GM12878 (cell line): ENCODE measurements at regions not wholly inside any gene's neighbourhood (a gene's known extent, or its start where the extent isn't known, plus 50 kb on each side); places are given as distances from the start of the nearest gene placed in this dataset.

Source experiments
- ATAC-seq: fragments of 200-7000 bp; cut with Tn5 transposase; 3 replicates; pipeline ENCODE4 v1.9.1; 2020; ENCODE audit warnings: mild to moderate bottlenecking, moderate library complexity
- BruUV-seq: library from RNA; stranded (reverse); fragments of 400-500 nt; replicated peaks from 2 replicates; lab custom pipeline; 2021; lab: Mats Ljungman, UMichigan
- CTCF ChIA-PET: fragments of 300-600 bp; sonication (Branson Sonifier 250); formaldehyde crosslinking; extraction: SDS; loops from one replicate; lab custom pipeline; 2021; ENCODE audit warnings: inconsistent platforms; lab: Yijun Ruan, JAX
- POLR2A ChIA-PET: fragments of 350-600 bp; formaldehyde crosslinking; extraction: SDS; loops from one replicate; lab custom pipeline; 2021; ENCODE audit warnings: inconsistent platforms; lab: Charles Lee
- RAD21 ChIA-PET: fragments of 300-600 bp; sonication (Branson Sonifier 250); formaldehyde crosslinking; loops from one replicate; lab custom pipeline; 2023; ENCODE audit warnings: antibody characterized with exemption; ENCODE audit not compliant: unreplicated experiment; lab: Charles Lee
- SMC1A ChIA-PET: fragments of 300-600 bp; sonication (Branson Sonifier 250); formaldehyde crosslinking; loops from one replicate; lab custom pipeline; 2023; ENCODE audit not compliant: unreplicated experiment, uncharacterized antibody; lab: Charles Lee
- DNase-seq: peaks from one replicate; pipeline ENCODE4 v3.0.0-alpha.2; 2011; ENCODE audit warnings: low read depth, low spot score
- FAIRE-seq: peaks from 3 replicates; lab custom pipeline; 2011; peaks lifted over from hg19 to GRCh38; lab: Jason Lieb, UNC
- H2AFZ ChIP-seq: 2 replicates; pipeline ENCODE4 v1.6.0; 2011; ENCODE audit warnings: low read depth, low read length, control low read depth; ENCODE audit not compliant: control insufficient read depth
- H3K27ac ChIP-seq: 2 replicates; pipeline ENCODE4 v1.5.1; 2011; ENCODE audit warnings: control low read depth; ENCODE audit not compliant: control insufficient read depth, insufficient read depth
- H3K27me3 ChIP-seq, 2 experiments: replicated peaks in 1 of 2; 2 replicates each; pipeline versions ENCODE4 v1.6.0 to v1.6.1; 2011; ENCODE audit warnings: low read length in 1 of 2; ENCODE audit not compliant: control insufficient read depth in 2 of 2, insufficient read depth in 2 of 2
- H3K36me3 ChIP-seq, 2 experiments: 2 replicates each; pipeline ENCODE4 v1.5.1; 2011; ENCODE audit warnings: low read length in 1 of 2; ENCODE audit not compliant: control insufficient read depth in 2 of 2, insufficient read depth in 2 of 2
- H3K4me1 ChIP-seq: 2 replicates; pipeline ENCODE4 v1.6.1; 2011; ENCODE audit warnings: mild to moderate bottlenecking, low read length, moderate library complexity, mixed read lengths; ENCODE audit not compliant: control insufficient read depth, insufficient read depth
- H3K4me2 ChIP-seq: 2 replicates; pipeline ENCODE4 v1.6.0; 2011; ENCODE audit warnings: control low read depth; ENCODE audit not compliant: control insufficient read depth, insufficient read depth
- H3K4me3 ChIP-seq: fragments of 200-600 bp; sonication (generic); 2 replicates; pipeline ENCODE4 v1.5.1; 2016
- H3K79me2 ChIP-seq: 2 replicates; pipeline ENCODE4 v1.6.0; 2011; ENCODE audit warnings: low read length; ENCODE audit not compliant: control insufficient read depth, insufficient read depth
- H3K9ac ChIP-seq: 2 replicates; pipeline ENCODE4 v1.8.0; 2011; ENCODE audit warnings: low read length, control low read depth, mixed read lengths; ENCODE audit not compliant: control insufficient read depth, insufficient read depth
- H3K9me3 ChIP-seq: replicated peaks from 3 replicates; pipeline ENCODE4 v1.5.1; 2011; ENCODE audit warnings: mild to moderate bottlenecking, low read length; ENCODE audit not compliant: control insufficient read depth, insufficient read depth
- H4K20me1 ChIP-seq: 2 replicates; pipeline ENCODE4 v1.6.0; 2011; ENCODE audit not compliant: control insufficient read depth, insufficient read depth
- ATF7 ChIP-seq: fragments of 450-650 bp; IDR thresholded peaks from 2 replicates; pipeline ENCODE4 v1.6.1; 2016; ENCODE audit warnings: low read depth, mild to moderate bottlenecking
- BMI1 ChIP-seq: fragments of 450-650 bp; IDR thresholded peaks from 2 replicates; pipeline ENCODE4 v1.6.1; 2016; ENCODE audit warnings: mild to moderate bottlenecking, moderate library complexity, borderline replicate concordance
- CBFB ChIP-seq: IDR thresholded peaks from 2 replicates; pipeline ENCODE4 v1.6.1; 2016; ENCODE audit warnings: antibody characterized with exemption, low read depth
- CREB1 ChIP-seq: IDR thresholded peaks from 2 replicates; pipeline ENCODE4 v1.6.1; 2012; ENCODE audit warnings: low read depth, mild to moderate bottlenecking, inconsistent platforms
- HCFC1 ChIP-seq: fragments of 150-350 bp; IDR thresholded peaks from 2 replicates; pipeline ENCODE4 v1.6.1; 2014; ENCODE audit warnings: low read length
- JUNB ChIP-seq: IDR thresholded peaks from 2 replicates; pipeline ENCODE4 v1.6.1; 2016; ENCODE audit warnings: antibody characterized with exemption, mild to moderate bottlenecking
- NFXL1 ChIP-seq: fragments of 450-650 bp; IDR thresholded peaks from 2 replicates; pipeline ENCODE4 v1.6.1; 2017; ENCODE audit warnings: antibody characterized with exemption, mild to moderate bottlenecking, borderline replicate concordance
- NR2F1 ChIP-seq: fragments of 450-650 bp; conservative IDR thresholded peaks from 2 replicates; pipeline ENCODE4 v1.6.1; 2017; ENCODE audit warnings: mild to moderate bottlenecking
- POLR2AphosphoS5 ChIP-seq: IDR thresholded peaks from 2 replicates; pipeline ENCODE4 v1.6.1; 2011; ENCODE audit warnings: mild to moderate bottlenecking, low read length, inconsistent platforms
- POU2F2 ChIP-seq: IDR thresholded peaks from 3 replicates; pipeline ENCODE4 v1.6.1; 2011; ENCODE audit warnings: low read depth, mild to moderate bottlenecking, low read length, borderline replicate concordance
- RB1 ChIP-seq: fragments of 450-650 bp; formaldehyde crosslinking; IDR thresholded peaks from 2 replicates; pipeline ENCODE4 v1.6.1; 2017; ENCODE audit warnings: mild to moderate bottlenecking, borderline replicate concordance
- REST ChIP-seq: IDR thresholded peaks from 2 replicates; pipeline ENCODE4 v1.6.1; 2012; ENCODE audit warnings: mild to moderate bottlenecking, low read depth, low read length
- SMARCA5 ChIP-seq: fragments of 450-650 bp; IDR thresholded peaks from 2 replicates; pipeline ENCODE4 v1.6.1; 2017; ENCODE audit warnings: mild to moderate bottlenecking
- SP1 ChIP-seq: IDR thresholded peaks from one replicate; pipeline ENCODE4 v1.6.1; 2011; ENCODE audit warnings: low read depth, low read length
- WRNIP1 ChIP-seq: IDR thresholded peaks from 2 replicates; pipeline ENCODE4 v1.6.1; 2011; ENCODE audit warnings: low read depth, low read length, improper control_type of control experiment, borderline replicate concordance
- YBX1 ChIP-seq: fragments of 450-650 bp; IDR thresholded peaks from 2 replicates; pipeline ENCODE4 v1.6.1; 2016; ENCODE audit warnings: antibody characterized with exemption
- ZBED1 ChIP-seq: IDR thresholded peaks from 2 replicates; pipeline ENCODE4 v1.6.1; 2016; ENCODE audit warnings: borderline replicate concordance
- ZBTB33 ChIP-seq: fragments of 450-650 bp; IDR thresholded peaks from 2 replicates; pipeline ENCODE4 v1.6.1; 2017; ENCODE audit warnings: mild to moderate bottlenecking
- WGBS: methylation state at CpG from one replicate; pipeline ENCODE4 v1.1.6; 2016; ENCODE audit warnings: low lambda C conversion rate; ENCODE audit not compliant: insufficient replicate concordance, insufficient coverage; ENCODE audit errors: missing lambda C conversion rate; 5-methylcytosine and 5-hydroxymethylcytosine counted together
- in situ Hi-C: fragments of 300-500 bp; cut with MboI; formaldehyde crosslinking; loops from 9 replicates; pipeline ENCODE4 v1.14.3; 2018; ENCODE audit warnings: mixed read lengths
- intact Hi-C: fragments of 100-400 bp; cut with micrococcal nuclease; formaldehyde crosslinking; loops from one replicate; pipeline ENCODE4 v1.14.2; 2022; ENCODE audit not compliant: unreplicated experiment
- TF ChIP-seq, protein P1 (sequence below): IDR thresholded peaks from 2 replicates; pipeline ENCODE4 v1.6.1; 2012; ENCODE audit warnings: low read depth, low read length, improper control_type of control experiment

DNA sequence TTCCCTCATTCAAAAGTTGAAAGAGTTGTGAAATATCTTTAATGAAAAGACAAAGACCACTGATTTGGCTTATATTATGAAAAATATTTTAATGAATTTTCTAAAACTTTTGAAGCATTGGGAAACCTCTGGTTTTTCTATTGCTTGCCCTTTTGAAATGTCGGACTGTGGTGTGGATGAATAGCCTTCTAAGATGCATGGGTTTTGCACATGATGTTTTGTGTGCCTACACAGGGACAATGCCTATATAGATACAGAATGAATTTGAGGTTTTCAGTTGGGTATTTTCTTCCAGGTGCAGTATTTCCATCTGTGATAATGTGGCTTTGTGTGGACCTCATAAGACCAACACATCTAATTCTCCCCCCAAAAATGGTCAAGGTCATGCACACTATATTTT is 1437.9 kb downstream of the REEP3 start:
- Histone ChIP-seq H3K27me3 (no peaks in the 10 kb centered on the region), H3K4me3 (no peak overlapping the region), H3K4me1 (no peaks in the 10 kb centered on the region), H3K4me2 (no peak overlapping the region), H3K36me3 (no peaks in the 10 kb centered on the region), H3K9me3 (no peaks in the 10 kb centered on the region)
- no peak for ATAC-seq
- ChIA-PET CTCF (no interaction called here), POLR2A (no interaction called here)
- BruUV-seq, result no TSS peak
- FAIRE-seq, result no peak
- TF ChIP-seq CBFB (no peak), SMARCA5 (no peak), WRNIP1 (no peak), ZBTB33 (no peak), CREB1 (no peak), REST (no peak), RB1 (no peak), SP1 (no peak), NFXL1 (no peak), ZBED1 (no peak), HCFC1 (no peak), BMI1 (no peak), POLR2AphosphoS5 (no peak), POU2F2 (no peak), JUNB (no peak), ATF7 (no peak), YBX1 (no peak), NR2F1 (no peak)
- TF ChIP-seq, protein P1, sequence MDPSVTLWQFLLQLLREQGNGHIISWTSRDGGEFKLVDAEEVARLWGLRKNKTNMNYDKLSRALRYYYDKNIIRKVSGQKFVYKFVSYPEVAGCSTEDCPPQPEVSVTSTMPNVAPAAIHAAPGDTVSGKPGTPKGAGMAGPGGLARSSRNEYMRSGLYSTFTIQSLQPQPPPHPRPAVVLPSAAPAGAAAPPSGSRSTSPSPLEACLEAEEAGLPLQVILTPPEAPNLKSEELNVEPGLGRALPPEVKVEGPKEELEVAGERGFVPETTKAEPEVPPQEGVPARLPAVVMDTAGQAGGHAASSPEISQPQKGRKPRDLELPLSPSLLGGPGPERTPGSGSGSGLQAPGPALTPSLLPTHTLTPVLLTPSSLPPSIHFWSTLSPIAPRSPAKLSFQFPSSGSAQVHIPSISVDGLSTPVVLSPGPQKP, result no peak
- TF ChIP-seq, all 136 proteins: peak for 0
- RAD21 ChIA-PET, result no interaction called here
- intact Hi-C loops, result no loop called here
- no peak overlapping the region for H3K27ac ChIP-seq
- 5% methylated on average over 1 of the region's 1 CpG for WGBS
- no peaks in the 10 kb centered on the region for H4K20me1 ChIP-seq
- no peak for DNase-seq
- H3K9ac ChIP-seq, result no peak overlapping the region
- H3K79me2 ChIP-seq, result no peaks in the 10 kb centered on the region
- in situ Hi-C loops, result no loop called here
- no peak overlapping the region for H2AFZ ChIP-seq
- SMC1A ChIA-PET, result no interaction called here
